CD4-positive, CD25-positive, alpha-beta regulatory T cell (primary cell): ENCODE measurements at regions not wholly inside any gene's neighbourhood (a gene's known extent, or its start where the extent isn't known, plus 50 kb on each side); places are given as distances from the start of the nearest gene placed in this dataset.

Source experiments
- ATAC-seq, 2 donors: fragments of 150-1000 bp; cut with Tn5 transposase; one replicate each; pipeline ENCODE4 v1.10.0; 2021; ENCODE audit warnings: low read depth in 2 of 2, moderate number of reproducible peaks in 2 of 2, moderate library complexity in 1 of 2
- DNase-seq, 3 donors: peaks; one replicate each; pipeline versions ENCODE4 v3.0.0 to v3.0.0-alpha.2; 2012 to 2022; ENCODE audit warnings: mixed read lengths in 1 of 3
- H3K27ac ChIP-seq: one replicate; pipeline ENCODE4 v1.7.0; 2013; ENCODE audit warnings: mild to moderate bottlenecking, low read length; ENCODE audit not compliant: insufficient read depth, poor library complexity, severe bottlenecking
- H3K27me3 ChIP-seq: one replicate; pipeline ENCODE4 v1.7.0; 2013; ENCODE audit warnings: low read length; ENCODE audit not compliant: control insufficient read depth, insufficient read depth
- H3K36me3 ChIP-seq: one replicate; pipeline ENCODE4 v1.7.0; 2013; ENCODE audit warnings: mild to moderate bottlenecking, low read length, moderate library complexity; ENCODE audit not compliant: control insufficient read depth, insufficient read depth
- H3K4me1 ChIP-seq: 2 replicates; pipeline ENCODE4 v1.7.0; 2013; ENCODE audit warnings: mild to moderate bottlenecking, low read length; ENCODE audit not compliant: insufficient read depth, control insufficient read depth, poor library complexity, severe bottlenecking
- H3K4me3 ChIP-seq: one replicate; pipeline ENCODE4 v1.7.0; 2013; ENCODE audit warnings: low read depth, mild to moderate bottlenecking, low read length, moderate library complexity
- H3K9me3 ChIP-seq, 2 experiments: 1 replicate in 1 of 2; 2 replicates in 1 of 2; pipeline ENCODE4 v1.7.0; 2013; ENCODE audit warnings: low read length in 2 of 2, mild to moderate bottlenecking in 1 of 2, moderate library complexity in 1 of 2; ENCODE audit not compliant: control insufficient read depth in 2 of 2
- H3K27ac Mint-ChIP-seq, 3 donors: one replicate each; pipeline ENCODE4 v1.8.0; 2020 to 2022; ENCODE audit warnings: mild to moderate bottlenecking in 3 of 3, mixed read lengths in 3 of 3, moderate library complexity in 2 of 3
- H3K27me3 Mint-ChIP-seq: one replicate; pipeline ENCODE4 v1.8.0; 2022; ENCODE audit warnings: mild to moderate bottlenecking, mixed read lengths
- H3K36me3 Mint-ChIP-seq: one replicate; pipeline ENCODE4 v1.8.0; 2020; ENCODE audit warnings: mixed read lengths
- H3K4me1 Mint-ChIP-seq, 4 donors: one replicate each; pipeline ENCODE4 v1.8.0; 2020 to 2022; ENCODE audit warnings: mixed read lengths in 4 of 4, mild to moderate bottlenecking in 1 of 4
- H3K4me3 Mint-ChIP-seq, 4 donors: one replicate each; pipeline ENCODE4 v1.8.0; 2020 to 2022; ENCODE audit warnings: mild to moderate bottlenecking in 4 of 4, mixed read lengths in 4 of 4, moderate library complexity in 3 of 4
- H3K9me3 Mint-ChIP-seq, 7 donors: one replicate each; pipeline ENCODE4 v1.8.0; 2020 to 2022; ENCODE audit warnings: mixed read lengths in 7 of 7, mild to moderate bottlenecking in 3 of 7, moderate library complexity in 2 of 7

DNA sequence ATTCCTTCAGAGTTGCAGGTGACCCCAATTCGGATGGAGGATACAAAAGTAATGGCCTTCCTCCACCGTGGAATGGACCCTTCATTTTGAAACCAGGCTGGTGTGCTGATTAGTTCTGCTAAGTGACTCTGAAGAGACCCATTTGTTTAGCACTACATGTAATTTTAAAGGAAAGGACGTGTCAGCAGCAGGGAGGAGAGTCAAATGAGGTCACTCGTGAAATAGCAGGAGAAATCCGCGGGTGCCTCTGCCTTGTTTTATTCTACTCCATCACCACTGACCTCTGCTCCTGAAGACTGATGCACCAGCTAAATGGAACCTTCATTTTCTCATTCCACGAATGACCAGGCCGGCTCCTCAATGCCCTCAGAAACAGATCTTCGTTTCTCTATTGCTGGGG is 589.2 kb downstream of the CDH11 start:
- peaks cover 5 to 32% (median 13%) of the 10 kb centered on the region in 7 donors for H3K9me3 Mint-ChIP-seq
- no peak overlapping the region for H3K27ac ChIP-seq
- no peaks in the 10 kb centered on the region for H3K27me3 ChIP-seq
- no peaks in the 10 kb centered on the region for H3K27me3 Mint-ChIP-seq
- peaks cover 0 to 3% of the 10 kb centered on the region in 2 experiments for H3K9me3 ChIP-seq
- H3K4me3 ChIP-seq, result no peak overlapping the region
- H3K4me1 Mint-ChIP-seq, result no peaks in the 10 kb centered on the region
- no peak overlapping the region for H3K4me3 Mint-ChIP-seq
- no peaks in the 10 kb centered on the region for H3K4me1 ChIP-seq
- no peak overlapping the region for H3K27ac Mint-ChIP-seq
- ATAC-seq, result no peak
- H3K36me3 ChIP-seq, result no peaks in the 10 kb centered on the region
- no peaks in the 10 kb centered on the region for H3K36me3 Mint-ChIP-seq
- no peak for DNase-seq

- H3K27me3 ChIP-seq, result no peaks in the 10 kb centered on the region
- H3K36me3 ChIP-seq, result no peaks in the 10 kb centered on the region
- no peak overlapping the region for H3K27ac ChIP-seq
- ATAC-seq, result no peak
- Mint-ChIP-seq H3K4me1 (no peaks in the 10 kb centered on the region), H3K36me3 (no peaks in the 10 kb centered on the region), H3K4me3 (no peak overlapping the region), H3K27ac (no peak overlapping the region), H3K27me3 (no peaks in the 10 kb centered on the region), H3K9me3 (peaks cover 5 to 30% (median 10%) of the 10 kb centered on the region in 7 donors)
- no peaks in the 10 kb centered on the region for H3K4me1 ChIP-seq
- no peak overlapping the region for H3K4me3 ChIP-seq
- peaks cover 0 to 3% of the 10 kb centered on the region in 2 experiments for H3K9me3 ChIP-seq
- DNase-seq, result no peak
Observed at GRCh38 chr16:64532117-64532516, 589.7 kb downstream of the CDH11 start.

GRCh38 chr16:64531401-64531800 is 590.5 kb downstream of the CDH11 start:
- Histone ChIP-seq H3K9me3 (peaks cover 0 to 3% of the 10 kb centered on the region in 2 experiments), H3K4me3 (no peak overlapping the region), H3K27ac (no peak overlapping the region), H3K27me3 (no peaks in the 10 kb centered on the region), H3K4me1 (no peaks in the 10 kb centered on the region), H3K36me3 (no peaks in the 10 kb centered on the region)
- Mint-ChIP-seq H3K4me1 (no peaks in the 10 kb centered on the region), H3K27ac (no peak overlapping the region), H3K9me3 (peaks cover 5 to 30% (median 11%) of the 10 kb centered on the region in 7 donors), H3K4me3 (no peak overlapping the region), H3K27me3 (no peaks in the 10 kb centered on the region), H3K36me3 (no peaks in the 10 kb centered on the region)
- DNase-seq (no peak), ATAC-seq (no peak)

GRCh38 chr16:64522548-64522947 is 599.3 kb downstream of the CDH11 start:
- Histone ChIP-seq H3K4me3 (no peak overlapping the region), H3K9me3 (peaks cover 3 to 4% of the 10 kb centered on the region in 2 experiments), H3K36me3 (no peaks in the 10 kb centered on the region), H3K27ac (no peak overlapping the region), H3K4me1 (no peaks in the 10 kb centered on the region), H3K27me3 (no peaks in the 10 kb centered on the region)
- H3K36me3 Mint-ChIP-seq, result no peaks in the 10 kb centered on the region
- H3K4me1 Mint-ChIP-seq, result no peaks in the 10 kb centered on the region
- H3K9me3 Mint-ChIP-seq, result peaks cover 2 to 14% (median 9%) of the 10 kb centered on the region in 7 donors
- DNase-seq, result no peak
- ATAC-seq, result no peak
- no peaks in the 10 kb centered on the region for H3K27me3 Mint-ChIP-seq
- no peak overlapping the region for H3K4me3 Mint-ChIP-seq
- no peak overlapping the region for H3K27ac Mint-ChIP-seq

GRCh38 chr16:64513871-64514270 is 608.0 kb downstream of the CDH11 start:
- Mint-ChIP-seq H3K4me3 (no peak overlapping the region), H3K36me3 (no peaks in the 10 kb centered on the region), H3K27me3 (no peaks in the 10 kb centered on the region), H3K27ac (no peak overlapping the region), H3K4me1 (no peaks in the 10 kb centered on the region), H3K9me3 (peaks cover 0 to 14% (median 4%) of the 10 kb centered on the region in 7 donors)
- H3K9me3 ChIP-seq, result peaks cover 3 to 5% of the 10 kb centered on the region in 2 experiments
- H3K4me3 ChIP-seq, result no peak overlapping the region
- no peak for DNase-seq
- no peak overlapping the region for H3K27ac ChIP-seq
- no peaks in the 10 kb centered on the region for H3K4me1 ChIP-seq
- ATAC-seq, result no peak
- no peaks in the 10 kb centered on the region for H3K27me3 ChIP-seq
- H3K36me3 ChIP-seq, result no peaks in the 10 kb centered on the region

DNA sequence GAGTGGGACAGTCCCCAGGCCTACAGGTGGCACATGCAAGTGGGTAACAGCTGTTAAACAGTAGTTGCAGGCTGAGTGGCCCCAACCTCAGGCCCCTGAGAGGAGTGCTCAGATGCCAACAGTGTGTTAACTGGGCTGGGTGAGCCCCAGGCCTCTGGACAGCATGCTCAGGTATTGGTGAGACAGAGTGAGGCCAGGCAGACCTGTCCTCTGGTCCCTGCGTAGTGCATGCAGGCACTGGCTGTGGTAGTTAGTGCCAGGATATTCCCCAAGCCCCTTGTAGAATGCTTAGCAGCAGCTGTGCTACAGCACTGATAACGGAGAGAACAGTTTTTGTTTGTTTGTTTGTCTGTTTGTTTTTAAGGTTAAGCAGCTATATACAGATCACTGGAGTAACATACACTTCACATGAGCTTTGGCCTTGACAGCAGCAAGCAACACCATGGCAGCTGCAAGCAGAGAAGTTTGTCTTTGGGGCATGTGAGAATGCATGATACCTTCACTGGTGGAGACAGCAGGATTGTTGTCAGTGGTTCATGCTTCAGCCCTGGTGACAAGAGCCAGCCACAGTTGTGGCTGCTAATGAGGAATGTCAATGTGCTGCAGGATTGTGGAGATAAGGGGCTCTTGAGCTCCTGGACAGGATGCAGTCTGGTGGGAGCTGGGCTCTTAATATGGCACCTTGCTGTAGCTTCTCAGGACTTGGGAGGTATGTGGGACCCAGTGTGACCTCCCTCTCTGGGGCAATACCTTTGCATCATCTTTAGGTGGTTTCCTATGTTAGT is 614.4 kb downstream of the CDH11 start:
- no peaks in the 10 kb centered on the region for H3K27me3 ChIP-seq
- Mint-ChIP-seq H3K4me3 (no peak overlapping the region), H3K9me3 (peaks cover 0 to 23% (median 6%) of the 10 kb centered on the region in 7 donors), H3K4me1 (no peaks in the 10 kb centered on the region), H3K27ac (peak overlapping the region in 1 of 3 donors; percentile 48), H3K27me3 (no peaks in the 10 kb centered on the region), H3K36me3 (no peaks in the 10 kb centered on the region)
- no peak for ATAC-seq
- no peak overlapping the region for H3K27ac ChIP-seq
- no peak for DNase-seq
- no peaks in the 10 kb centered on the region for H3K36me3 ChIP-seq
- H3K4me1 ChIP-seq, result no peaks in the 10 kb centered on the region
- peaks cover 3 to 12% of the 10 kb centered on the region in 2 experiments for H3K9me3 ChIP-seq
- no peak overlapping the region for H3K4me3 ChIP-seq

- Histone ChIP-seq H3K36me3 (no peaks in the 10 kb centered on the region), H3K9me3 (no peaks in the 10 kb centered on the region), H3K4me3 (no peak overlapping the region), H3K27ac (no peak overlapping the region), H3K4me1 (no peaks in the 10 kb centered on the region), H3K27me3 (no peaks in the 10 kb centered on the region)
- no peaks in the 10 kb centered on the region for H3K27me3 Mint-ChIP-seq
- no peaks in the 10 kb centered on the region for H3K36me3 Mint-ChIP-seq
- DNase-seq, result no peak
- H3K4me3 Mint-ChIP-seq, result no peak overlapping the region
- H3K9me3 Mint-ChIP-seq, result peaks cover 2 to 14% (median 8%) of the 10 kb centered on the region in 7 donors
- H3K27ac Mint-ChIP-seq, result no peak overlapping the region
- ATAC-seq, result no peak
- no peaks in the 10 kb centered on the region for H3K4me1 Mint-ChIP-seq
Observed at GRCh38 chr16:64499211-64499610, 622.7 kb downstream of the CDH11 start.

DNA sequence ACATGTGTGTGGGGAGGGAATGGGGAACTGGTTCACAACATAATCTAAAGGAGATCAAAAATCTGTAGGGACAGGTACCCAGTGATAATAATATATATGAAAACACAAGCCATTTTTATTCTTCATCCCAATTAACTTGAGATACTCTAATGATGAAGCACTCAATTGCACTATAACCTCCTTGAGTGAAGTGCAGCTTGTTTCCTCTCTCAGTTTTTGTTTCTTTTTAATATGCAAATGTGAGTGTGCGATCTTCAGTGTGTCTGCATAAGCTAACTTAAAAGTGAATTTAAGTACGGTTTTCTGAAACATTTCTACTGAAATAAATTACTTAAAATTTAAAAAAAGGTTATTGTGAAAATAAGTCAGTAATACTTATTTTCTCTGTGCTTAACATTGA is 623.5 kb downstream of the CDH11 start:
- Histone ChIP-seq H3K4me1 (no peaks in the 10 kb centered on the region), H3K4me3 (no peak overlapping the region), H3K27ac (no peak overlapping the region), H3K9me3 (no peaks in the 10 kb centered on the region), H3K36me3 (no peaks in the 10 kb centered on the region), H3K27me3 (no peaks in the 10 kb centered on the region)
- no peaks in the 10 kb centered on the region for H3K4me1 Mint-ChIP-seq
- no peaks in the 10 kb centered on the region for H3K27me3 Mint-ChIP-seq
- ATAC-seq, result no peak
- peaks cover 2 to 15% (median 6%) of the 10 kb centered on the region in 7 donors for H3K9me3 Mint-ChIP-seq
- H3K4me3 Mint-ChIP-seq, result no peak overlapping the region
- H3K27ac Mint-ChIP-seq, result no peak overlapping the region
- no peaks in the 10 kb centered on the region for H3K36me3 Mint-ChIP-seq
- DNase-seq, result no peak
